ENCODE measurements at regions not wholly inside any gene's neighbourhood (a gene's known extent, or its start where the extent isn't known, plus 50 kb on each side); places are given as distances from the start of the nearest gene placed in this dataset.
"Not testable (repeated sequence)": the region's sequence is repeated elsewhere in the genome, so short reads cannot be mapped to it uniquely, and the experiment has no call there.

DNA sequence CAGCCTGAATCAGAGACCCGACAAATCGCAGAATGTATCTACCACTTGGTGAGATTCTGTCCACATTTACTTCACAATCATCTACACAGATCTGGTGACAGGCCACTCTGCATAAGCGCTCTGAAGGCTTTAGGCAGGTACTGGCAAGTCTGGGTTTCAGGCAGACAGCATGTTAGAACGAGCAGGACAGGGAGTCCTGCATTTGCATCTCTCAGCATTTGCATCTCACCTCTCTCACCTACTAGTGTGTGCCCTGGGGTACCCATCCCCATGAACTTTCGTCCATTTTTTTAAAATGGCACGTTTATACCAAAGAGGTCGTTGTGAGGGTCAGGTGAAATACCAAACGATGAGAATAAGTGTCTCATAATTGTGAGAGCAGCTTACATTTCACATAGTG lies 108.2 kb downstream of the SPATA31A1 start:
- peak overlapping the region in 1 of 2 experiments; percentile 52; a peak in 1 of 4 replicates for H3K4me3 ChIP-seq (ENCODE audit: low read depth in 1 of 2, low read length in 2 of 2)
- H3K9ac ChIP-seq (ENCODE audit: low read depth, low read length): 0 out of 2 replicates have a peak overlapping the region, but pooled peaks have one; percentile 26
- not testable (repeated sequence) for H3K27ac ChIP-seq (ENCODE audit: low read length); H3K79me2 ChIP-seq (ENCODE audit: insufficient read depth, low read length); DNase-seq; H2AFZ ChIP-seq (ENCODE audit: low read depth, low read length); H4K20me1 ChIP-seq (ENCODE audit: insufficient read depth, low read length); H3K9me3 ChIP-seq (ENCODE audit: insufficient read depth, low read length, severe bottlenecking); H3K27me3 ChIP-seq (ENCODE audit: insufficient read depth, low read length, poor library complexity); H3K36me3 ChIP-seq (ENCODE audit: insufficient read depth, low read length); H3K4me1 ChIP-seq (ENCODE audit: insufficient read depth, low read length); ATAC-seq (ENCODE audit: insufficient read depth, low read depth)
- peak overlapping the region; percentile 44; the same call in 1 of the 2 replicates for H3K4me2 ChIP-seq (ENCODE audit: insufficient read depth, low read length)

DNA sequence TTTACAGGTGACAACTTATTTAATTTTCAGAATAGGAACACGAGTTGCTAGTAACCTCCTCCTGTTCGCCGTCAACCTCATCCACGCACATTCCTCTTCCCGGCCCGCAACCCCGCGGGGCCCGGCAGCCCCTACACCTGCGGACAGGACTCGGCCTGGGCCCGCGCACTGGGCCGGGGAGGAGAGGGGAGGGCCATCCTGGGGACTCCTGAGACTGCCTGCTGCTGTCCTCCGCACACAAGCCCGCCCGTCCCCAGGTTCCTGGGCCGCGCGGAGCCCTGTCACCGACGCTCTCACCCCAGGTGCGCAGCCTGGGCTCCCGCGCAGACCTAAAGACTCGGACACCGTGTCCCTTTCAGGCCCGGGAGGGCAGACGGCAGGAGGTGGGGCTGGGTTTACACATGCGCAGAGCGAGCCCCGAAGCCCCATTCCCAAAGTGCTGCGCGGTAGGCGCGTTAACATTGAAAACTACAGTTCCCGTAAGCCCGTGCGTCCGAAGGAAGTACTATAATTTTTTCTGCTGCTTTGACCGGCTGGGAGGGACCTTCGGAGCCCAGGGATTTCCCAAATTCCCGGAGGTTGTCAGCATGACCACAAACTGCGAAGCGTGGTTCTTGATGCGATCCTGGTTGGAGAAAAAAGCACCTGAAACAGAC lies 108.8 kb downstream of the SPATA31A1 start:
- H3K79me2 ChIP-seq (ENCODE audit: insufficient read depth, low read length); H3K9me3 ChIP-seq (ENCODE audit: insufficient read depth, low read length, severe bottlenecking); H4K20me1 ChIP-seq (ENCODE audit: insufficient read depth, low read length); H3K27me3 ChIP-seq (ENCODE audit: insufficient read depth, low read length, poor library complexity); H3K27ac ChIP-seq (ENCODE audit: low read length); H3K4me1 ChIP-seq (ENCODE audit: insufficient read depth, low read length); H3K36me3 ChIP-seq (ENCODE audit: insufficient read depth, low read length): not testable (repeated sequence)
- H2AFZ ChIP-seq (ENCODE audit: low read depth, low read length): peak overlapping the region; percentile 56
- peak overlapping the region; percentile 26; the same call in 1 of the 2 replicates for H3K9ac ChIP-seq (ENCODE audit: low read depth, low read length)
- DNase-seq: peak; percentile 73
- H3K4me2 ChIP-seq (ENCODE audit: insufficient read depth, low read length): peak overlapping the region; percentile 44; the same call in 1 of the 2 replicates
- H3K4me3 ChIP-seq (ENCODE audit: low read depth in 1 of 2, low read length in 2 of 2): peak overlapping the region in 1 of 2 experiments; percentile 52; a peak in 2 of 4 replicates
- peak; percentile 94 for ATAC-seq (ENCODE audit: insufficient read depth, low read depth)

DNA sequence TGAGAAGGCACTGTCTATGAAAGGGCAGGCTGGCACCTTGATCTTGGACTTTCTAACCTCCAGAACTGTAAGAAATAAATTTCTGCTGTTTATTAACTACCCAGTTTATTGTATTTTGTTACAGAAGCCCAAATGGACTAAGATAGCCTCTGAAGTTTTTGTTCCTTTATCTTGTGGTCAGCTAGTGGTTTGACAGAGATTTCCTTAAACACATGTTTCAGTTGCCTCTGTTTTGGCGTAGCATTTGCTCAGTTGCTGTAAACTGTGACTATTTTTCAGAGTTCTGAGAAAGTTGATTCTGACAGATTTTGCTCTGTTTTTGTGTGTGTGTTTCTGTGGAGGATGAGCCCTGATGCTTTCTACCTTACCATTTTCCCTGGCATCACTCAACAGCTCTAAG lies 119.0 kb downstream of the SPATA31A1 start:
- not testable (repeated sequence) for H3K79me2 ChIP-seq (ENCODE audit: insufficient read depth, low read length); ATAC-seq (ENCODE audit: insufficient read depth, low read depth); H3K4me1 ChIP-seq (ENCODE audit: insufficient read depth, low read length); H2AFZ ChIP-seq (ENCODE audit: low read depth, low read length); H3K4me2 ChIP-seq (ENCODE audit: insufficient read depth, low read length); H3K27ac ChIP-seq (ENCODE audit: low read length); H3K9ac ChIP-seq (ENCODE audit: low read depth, low read length); H3K9me3 ChIP-seq (ENCODE audit: insufficient read depth, low read length, severe bottlenecking); H3K27me3 ChIP-seq (ENCODE audit: insufficient read depth, low read length, poor library complexity); DNase-seq; H4K20me1 ChIP-seq (ENCODE audit: insufficient read depth, low read length); H3K36me3 ChIP-seq (ENCODE audit: insufficient read depth, low read length); H3K4me3 ChIP-seq (ENCODE audit: low read depth in 1 of 2, low read length in 2 of 2)

DNA sequence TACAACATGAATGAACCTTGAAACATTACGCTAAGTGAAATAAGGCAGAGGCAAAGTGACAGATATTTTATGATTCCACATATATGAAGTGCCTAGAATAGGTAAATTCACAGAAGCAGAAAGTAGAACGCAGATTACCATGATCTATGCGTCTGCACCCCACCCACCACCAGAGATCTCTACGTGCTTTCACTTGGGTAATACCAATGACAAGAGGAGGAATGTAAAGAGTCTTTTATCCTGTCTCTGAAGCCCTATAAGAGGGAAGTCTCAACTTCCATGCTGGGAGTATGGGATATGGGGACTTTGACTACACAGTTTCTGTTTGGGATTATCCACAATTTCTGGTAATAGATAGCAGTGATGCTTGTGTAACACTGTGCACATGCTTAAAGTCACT lies 127.6 kb downstream of the SPATA31A1 start:
- not testable (repeated sequence) for H3K9ac ChIP-seq (ENCODE audit: low read depth, low read length); H3K27me3 ChIP-seq (ENCODE audit: insufficient read depth, low read length, poor library complexity); H3K4me1 ChIP-seq (ENCODE audit: insufficient read depth, low read length); H3K27ac ChIP-seq (ENCODE audit: low read length); H3K4me3 ChIP-seq (ENCODE audit: low read depth in 1 of 2, low read length in 2 of 2); H3K79me2 ChIP-seq (ENCODE audit: insufficient read depth, low read length); H2AFZ ChIP-seq (ENCODE audit: low read depth, low read length); H3K36me3 ChIP-seq (ENCODE audit: insufficient read depth, low read length); DNase-seq; H3K9me3 ChIP-seq (ENCODE audit: insufficient read depth, low read length, severe bottlenecking); H4K20me1 ChIP-seq (ENCODE audit: insufficient read depth, low read length); ATAC-seq (ENCODE audit: insufficient read depth, low read depth); H3K4me2 ChIP-seq (ENCODE audit: insufficient read depth, low read length)

DNA sequence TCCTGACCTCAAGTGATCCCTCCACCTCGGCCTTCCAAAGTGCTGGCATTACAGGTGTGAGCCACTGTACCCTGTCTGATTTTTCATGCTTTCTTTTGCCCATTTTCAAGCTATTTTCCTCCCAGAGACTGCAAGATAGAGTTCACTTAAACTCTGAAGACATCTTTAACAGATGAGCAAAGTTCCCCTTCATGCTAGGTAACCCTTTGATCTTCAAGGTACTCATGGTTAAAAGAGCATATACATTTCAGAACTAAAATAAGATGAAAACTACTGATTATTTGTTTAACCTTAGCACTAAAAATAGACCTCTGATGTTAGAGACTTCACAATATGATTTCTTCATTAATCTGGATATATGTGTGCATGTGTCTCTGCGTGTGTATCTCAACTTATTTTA lies 128.4 kb downstream of the SPATA31A1 start:
- H3K27ac ChIP-seq (ENCODE audit: low read length); H3K4me1 ChIP-seq (ENCODE audit: insufficient read depth, low read length); H2AFZ ChIP-seq (ENCODE audit: low read depth, low read length); H3K4me3 ChIP-seq (ENCODE audit: low read depth in 1 of 2, low read length in 2 of 2); H3K9me3 ChIP-seq (ENCODE audit: insufficient read depth, low read length, severe bottlenecking); H4K20me1 ChIP-seq (ENCODE audit: insufficient read depth, low read length); DNase-seq; ATAC-seq (ENCODE audit: insufficient read depth, low read depth); H3K4me2 ChIP-seq (ENCODE audit: insufficient read depth, low read length); H3K27me3 ChIP-seq (ENCODE audit: insufficient read depth, low read length, poor library complexity); H3K79me2 ChIP-seq (ENCODE audit: insufficient read depth, low read length); H3K9ac ChIP-seq (ENCODE audit: low read depth, low read length); H3K36me3 ChIP-seq (ENCODE audit: insufficient read depth, low read length): not testable (repeated sequence)

DNA sequence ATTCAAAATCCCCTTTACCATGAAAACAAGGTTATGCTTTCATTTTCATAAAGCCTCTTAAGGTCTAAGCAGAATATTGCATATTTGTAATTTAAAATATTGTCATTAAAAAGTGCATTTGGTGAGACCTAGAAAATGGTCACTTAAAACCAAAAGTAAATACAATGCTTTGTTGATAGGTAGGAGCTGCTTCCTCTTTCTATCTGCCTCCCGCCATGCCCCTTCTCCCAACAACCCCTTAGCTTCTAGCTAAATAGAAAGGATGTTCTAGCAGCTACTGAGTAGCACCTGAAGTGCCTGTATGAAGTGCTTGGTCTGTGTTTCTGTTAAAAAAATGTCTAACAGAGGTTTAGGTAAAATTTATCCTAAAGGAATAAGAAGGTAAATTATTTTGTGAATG lies 128.8 kb downstream of the SPATA31A1 start:
- ATAC-seq (ENCODE audit: insufficient read depth, low read depth); H3K79me2 ChIP-seq (ENCODE audit: insufficient read depth, low read length); H3K27me3 ChIP-seq (ENCODE audit: insufficient read depth, low read length, poor library complexity); H3K4me3 ChIP-seq (ENCODE audit: low read depth in 1 of 2, low read length in 2 of 2); H2AFZ ChIP-seq (ENCODE audit: low read depth, low read length); H3K4me2 ChIP-seq (ENCODE audit: insufficient read depth, low read length); DNase-seq; H3K9ac ChIP-seq (ENCODE audit: low read depth, low read length); H4K20me1 ChIP-seq (ENCODE audit: insufficient read depth, low read length); H3K4me1 ChIP-seq (ENCODE audit: insufficient read depth, low read length); H3K36me3 ChIP-seq (ENCODE audit: insufficient read depth, low read length); H3K27ac ChIP-seq (ENCODE audit: low read length); H3K9me3 ChIP-seq (ENCODE audit: insufficient read depth, low read length, severe bottlenecking): not testable (repeated sequence)

DNA sequence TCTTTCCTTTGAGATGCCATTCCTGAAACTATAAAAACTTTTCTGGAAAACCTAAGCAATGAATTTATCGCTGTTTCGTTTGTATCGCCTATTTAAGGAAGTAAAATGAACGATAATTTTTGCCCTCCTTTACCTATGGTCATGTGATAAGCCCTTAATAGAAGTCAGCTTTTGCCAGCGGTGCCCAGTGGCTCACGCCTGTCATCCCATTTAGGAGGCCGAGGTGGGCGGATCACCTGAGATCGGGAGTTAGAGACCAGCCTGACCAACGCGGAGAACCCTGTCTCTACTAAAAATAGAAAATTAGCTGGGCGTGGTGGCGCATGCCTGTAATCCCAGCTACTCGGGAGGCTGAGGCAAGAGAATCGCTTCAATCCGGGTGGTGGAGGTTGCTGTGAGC lies 132.0 kb downstream of the SPATA31A1 start:
- H3K27me3 ChIP-seq (ENCODE audit: insufficient read depth, low read length, poor library complexity); H3K4me1 ChIP-seq (ENCODE audit: insufficient read depth, low read length); H4K20me1 ChIP-seq (ENCODE audit: insufficient read depth, low read length); ATAC-seq (ENCODE audit: insufficient read depth, low read depth); H2AFZ ChIP-seq (ENCODE audit: low read depth, low read length); H3K4me3 ChIP-seq (ENCODE audit: low read depth in 1 of 2, low read length in 2 of 2); H3K79me2 ChIP-seq (ENCODE audit: insufficient read depth, low read length); H3K9me3 ChIP-seq (ENCODE audit: insufficient read depth, low read length, severe bottlenecking); H3K36me3 ChIP-seq (ENCODE audit: insufficient read depth, low read length); DNase-seq; H3K4me2 ChIP-seq (ENCODE audit: insufficient read depth, low read length); H3K9ac ChIP-seq (ENCODE audit: low read depth, low read length); H3K27ac ChIP-seq (ENCODE audit: low read length): not testable (repeated sequence)

DNA sequence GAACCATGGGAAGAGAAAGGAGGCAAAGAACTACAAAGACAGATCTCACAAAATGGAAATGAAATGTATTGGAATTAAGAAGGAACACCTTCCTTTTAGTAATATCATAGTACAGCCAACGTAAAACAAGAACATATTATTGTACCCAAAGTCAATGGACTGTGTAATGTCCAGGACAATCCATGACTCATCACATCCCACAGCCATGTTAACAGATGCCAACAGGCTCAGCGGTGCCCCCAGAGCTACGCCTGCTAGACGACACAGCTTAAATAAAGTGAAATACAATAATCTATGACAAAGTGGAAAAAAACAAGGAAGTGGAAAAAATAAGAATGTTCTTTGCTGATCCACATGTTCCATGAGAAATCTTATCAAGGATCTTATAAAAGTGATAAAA lies 140.8 kb downstream of the SPATA31A1 start:
- H3K36me3 ChIP-seq (ENCODE audit: insufficient read depth, low read length); H3K79me2 ChIP-seq (ENCODE audit: insufficient read depth, low read length); H3K27me3 ChIP-seq (ENCODE audit: insufficient read depth, low read length, poor library complexity); H3K4me1 ChIP-seq (ENCODE audit: insufficient read depth, low read length); H3K4me2 ChIP-seq (ENCODE audit: insufficient read depth, low read length); H3K4me3 ChIP-seq (ENCODE audit: low read depth in 1 of 2, low read length in 2 of 2); H2AFZ ChIP-seq (ENCODE audit: low read depth, low read length); DNase-seq; H3K27ac ChIP-seq (ENCODE audit: low read length); H3K9ac ChIP-seq (ENCODE audit: low read depth, low read length); H4K20me1 ChIP-seq (ENCODE audit: insufficient read depth, low read length); H3K9me3 ChIP-seq (ENCODE audit: insufficient read depth, low read length, severe bottlenecking); ATAC-seq (ENCODE audit: insufficient read depth, low read depth): not testable (repeated sequence)

Measured in DND-41 (cell line).